Activated naive CD4-positive, alpha-beta T cell treated with anti-CD3 and anti-CD28 coated beads, Interleukin-2, amount 50 U/mL, for 72 hours (primary cell): ENCODE measurements at regions not wholly inside any gene's neighbourhood (a gene's known extent, or its start where the extent isn't known, plus 50 kb on each side); places are given as distances from the start of the nearest gene placed in this dataset.
"Not testable (repeated sequence)": the region's sequence is repeated elsewhere in the genome, so short reads cannot be mapped to it uniquely, and the experiment has no call there.

Source experiments
- ATAC-seq, 2 donors: fragments of 150-1000 bp; cut with Tn5 transposase; 2 replicates each; pipeline ENCODE4 v1.10.0; 2021; ENCODE audit warnings: mild to moderate bottlenecking in 2 of 2, moderate library complexity in 2 of 2
- DNase-seq, 2 donors: peaks; one replicate each; pipeline ENCODE4 v3.0.0; 2021 to 2022; ENCODE audit warnings: low spot score in 2 of 2
- H3K27ac Mint-ChIP-seq, 2 donors: one replicate each; pipeline ENCODE4 v1.8.0; 2022; ENCODE audit warnings: mild to moderate bottlenecking in 2 of 2, mixed read lengths in 2 of 2
- H3K36me3 Mint-ChIP-seq, 2 donors: one replicate each; pipeline ENCODE4 v1.8.0; 2022; ENCODE audit warnings: mixed read lengths in 2 of 2
- H3K9me3 Mint-ChIP-seq, 2 donors: one replicate each; pipeline ENCODE4 v1.8.0; 2022; ENCODE audit warnings: mixed read lengths in 2 of 2

- H3K27ac Mint-ChIP-seq, result no peak overlapping the region
- H3K9me3 Mint-ChIP-seq, result peaks cover 16 to 21% of the 10 kb centered on the region in 2 donors
- H3K36me3 Mint-ChIP-seq, result peaks cover 12 to 24% of the 10 kb centered on the region in 2 donors
- no peak for DNase-seq
- ATAC-seq, result no peak
Measured at GRCh38 chr6:157727629-157728182, 95.3 kb upstream of the SNX9 start.

GRCh38 chr6:157728183-157728881, 94.7 kb upstream of the SNX9 start:
- Mint-ChIP-seq H3K36me3 (peaks cover 12 to 24% of the 10 kb centered on the region in 2 donors), H3K27ac (no peak overlapping the region), H3K9me3 (peaks cover 16 to 21% of the 10 kb centered on the region in 2 donors)
- DNase-seq (no peak), ATAC-seq (no peak)

GRCh38 chr6:157731221-157731620, 91.8 kb upstream of the SNX9 start:
- DNase-seq, result no peak
- no peak for ATAC-seq
- peak overlapping the region in 1 of 2 donors; percentile 36 for H3K27ac Mint-ChIP-seq
- H3K36me3 Mint-ChIP-seq, result peaks cover 3 to 4% of the 10 kb centered on the region in 2 donors
- H3K9me3 Mint-ChIP-seq, result peaks cover 1 to 2% of the 10 kb centered on the region in 2 donors

GRCh38 chr6:157732007-157732406, 91.0 kb upstream of the SNX9 start:
- no peak for ATAC-seq
- no peaks in the 10 kb centered on the region for H3K9me3 Mint-ChIP-seq
- H3K27ac Mint-ChIP-seq, result no peak overlapping the region
- no peak for DNase-seq
- H3K36me3 Mint-ChIP-seq, result peaks cover 0 to 9% of the 10 kb centered on the region in 2 donors

GRCh38 chr6:157732416-157733161, 90.5 kb upstream of the SNX9 start:
- Mint-ChIP-seq H3K27ac (no peak overlapping the region), H3K36me3 (peaks cover 1 to 14% of the 10 kb centered on the region in 2 donors), H3K9me3 (peaks cover under 1 to 5% of the 10 kb centered on the region in 2 donors)
- DNase-seq (no peak), ATAC-seq (no peak)

GRCh38 chr6:157736555-157736954, 86.5 kb upstream of the SNX9 start:
- H3K27ac Mint-ChIP-seq, ATAC-seq: not testable (repeated sequence)
- peaks cover 5 to 15% of the 10 kb centered on the region in 2 donors for H3K9me3 Mint-ChIP-seq

GRCh38 chr6:157741321-157741947, 81.6 kb upstream of the SNX9 start:
- ATAC-seq, result no peak
- H3K9me3 Mint-ChIP-seq, result peaks cover 5 to 17% of the 10 kb centered on the region in 2 donors
- no peak overlapping the region for H3K27ac Mint-ChIP-seq
- peaks cover 6 to 34% of the 10 kb centered on the region in 2 donors for H3K36me3 Mint-ChIP-seq
- no peak for DNase-seq

More at GRCh38 chr6:157736555-157736954, 86.5 kb upstream of the SNX9 start:
- peaks cover 6 to 34% of the 10 kb centered on the region in 2 donors for H3K36me3 Mint-ChIP-seq
- not testable (repeated sequence) for DNase-seq

GRCh38 chr6:157741948-157742556, 81.0 kb upstream of the SNX9 start:
- Mint-ChIP-seq H3K27ac (no peak overlapping the region), H3K9me3 (peaks cover 5 to 19% of the 10 kb centered on the region in 2 donors), H3K36me3 (peaks cover 6 to 34% of the 10 kb centered on the region in 2 donors)
- DNase-seq (no peak), ATAC-seq (no peak)

GRCh38 chr6:157744102-157744601, 78.9 kb upstream of the SNX9 start:
- Mint-ChIP-seq H3K9me3 (peaks cover 0 to 4% of the 10 kb centered on the region in 2 donors), H3K27ac (no peak overlapping the region), H3K36me3 (peaks cover 0 to 18% of the 10 kb centered on the region in 2 donors)
- DNase-seq (no peak), ATAC-seq (no peak)

- H3K27ac Mint-ChIP-seq, result no peak overlapping the region
- DNase-seq, result no peak
- ATAC-seq, result no peak
- H3K36me3 Mint-ChIP-seq, result peaks cover 0 to 26% of the 10 kb centered on the region in 2 donors
- H3K9me3 Mint-ChIP-seq, result peaks cover 11 to 14% of the 10 kb centered on the region in 2 donors
Measured at GRCh38 chr6:157746897-157747296, 76.1 kb upstream of the SNX9 start.

GRCh38 chr6:157747370-157747769, 75.7 kb upstream of the SNX9 start:
- peaks cover 0 to 30% of the 10 kb centered on the region in 2 donors for H3K36me3 Mint-ChIP-seq
- DNase-seq (no peak), ATAC-seq (peak; percentile 41 to 58)
- H3K27ac Mint-ChIP-seq, result no peak overlapping the region
- H3K9me3 Mint-ChIP-seq, result peaks cover 11 to 14% of the 10 kb centered on the region in 2 donors

GRCh38 chr6:157748839-157749571, 74.0 kb upstream of the SNX9 start:
- H3K36me3 Mint-ChIP-seq, result peaks cover 0 to 46% of the 10 kb centered on the region in 2 donors
- DNase-seq (no peak), ATAC-seq (peak; percentile 46 to 58)
- H3K27ac Mint-ChIP-seq, result peak overlapping the region in 1 of 2 donors; percentile 60
- peaks cover 11 to 14% of the 10 kb centered on the region in 2 donors for H3K9me3 Mint-ChIP-seq

GRCh38 chr6:157750973-157751372, 72.1 kb upstream of the SNX9 start:
- H3K27ac Mint-ChIP-seq, ATAC-seq, DNase-seq: not testable (repeated sequence)
- H3K9me3 Mint-ChIP-seq, result peaks cover 11 to 14% of the 10 kb centered on the region in 2 donors
- peaks cover 0 to 46% of the 10 kb centered on the region in 2 donors for H3K36me3 Mint-ChIP-seq

- peak overlapping the region in 1 of 2 donors; percentile 58 for H3K27ac Mint-ChIP-seq
- peaks cover 0 to 41% of the 10 kb centered on the region in 2 donors for H3K36me3 Mint-ChIP-seq
- DNase-seq (no peak), ATAC-seq (no peak)
- peaks cover 10 to 11% of the 10 kb centered on the region in 2 donors for H3K9me3 Mint-ChIP-seq
Measured at GRCh38 chr6:157751547-157752200, 71.4 kb upstream of the SNX9 start.

GRCh38 chr6:157752879-157753278, 70.2 kb upstream of the SNX9 start:
- not testable (repeated sequence) for ATAC-seq, H3K27ac Mint-ChIP-seq, DNase-seq
- H3K36me3 Mint-ChIP-seq, result peaks cover 0 to 34% of the 10 kb centered on the region in 2 donors
- H3K9me3 Mint-ChIP-seq, result peaks cover 10 to 11% of the 10 kb centered on the region in 2 donors
